ENCODE measurements at regions not wholly inside any gene's neighbourhood (a gene's known extent, or its start where the extent isn't known, plus 50 kb on each side); places are given as distances from the start of the nearest gene placed in this dataset.
"Not testable (repeated sequence)": the region's sequence is repeated elsewhere in the genome, so short reads cannot be mapped to it uniquely, and the experiment has no call there.

DNA sequence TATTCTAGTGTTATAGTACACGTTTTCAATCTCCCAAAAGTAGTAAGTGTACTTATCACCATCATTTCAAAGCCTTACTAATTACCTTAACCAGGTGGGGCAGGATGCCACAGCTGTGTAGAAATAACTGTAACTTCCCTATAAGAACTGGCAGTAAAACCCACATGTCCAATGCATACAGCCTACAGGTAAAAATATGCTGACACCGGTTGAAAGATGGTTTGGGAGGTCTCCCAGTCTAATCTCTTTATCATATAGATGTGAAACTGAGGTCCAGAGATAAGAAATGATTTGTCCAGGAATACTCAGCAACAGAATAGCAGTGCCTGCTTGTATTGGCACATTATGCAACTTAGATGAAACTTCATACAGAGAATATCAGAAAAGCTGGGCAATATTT lies 322.9 kb downstream of the BCL11A start:
- no peak for DNase-seq

DNA sequence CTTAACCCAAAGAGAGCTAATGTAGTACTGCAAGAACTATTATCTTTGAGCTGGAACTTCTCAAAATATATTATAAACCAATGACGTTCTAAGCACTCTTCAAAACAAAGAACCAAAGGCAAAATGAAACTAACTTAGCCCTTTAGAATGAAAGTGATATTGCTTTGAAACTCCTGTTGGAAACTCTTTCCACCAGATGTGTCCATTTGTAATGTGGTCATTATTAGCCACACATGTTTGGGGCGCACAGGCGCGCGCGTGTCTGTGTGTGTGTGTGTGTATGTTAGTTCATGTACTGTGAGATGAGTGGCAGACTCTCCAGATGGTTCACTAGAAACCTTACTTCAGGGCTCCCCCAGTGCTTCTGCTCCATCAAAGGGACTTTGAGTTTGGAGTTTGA lies 323.4 kb downstream of the BCL11A start:
- DNase-seq = no peak

DNA sequence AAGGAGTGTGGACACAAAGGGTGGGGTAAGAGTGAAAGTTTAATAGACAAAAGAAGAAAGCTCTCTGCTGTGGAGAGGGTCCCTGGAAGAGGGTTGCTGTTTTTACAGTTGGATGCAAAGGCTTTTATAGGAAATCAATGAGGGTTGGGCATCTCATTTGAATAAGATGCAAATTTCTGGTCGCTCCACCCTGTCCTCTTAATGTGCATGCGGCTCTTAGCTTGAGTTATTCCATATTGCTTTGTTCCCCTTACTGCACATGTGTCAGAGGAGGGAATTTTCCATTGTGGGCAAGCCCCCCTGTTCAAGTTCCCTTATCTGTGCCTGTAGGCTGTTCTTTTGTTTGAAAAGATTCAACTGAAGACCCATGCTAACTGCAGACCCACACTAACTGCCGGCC lies 326.5 kb downstream of the BCL11A start:
- no peak for DNase-seq

DNA sequence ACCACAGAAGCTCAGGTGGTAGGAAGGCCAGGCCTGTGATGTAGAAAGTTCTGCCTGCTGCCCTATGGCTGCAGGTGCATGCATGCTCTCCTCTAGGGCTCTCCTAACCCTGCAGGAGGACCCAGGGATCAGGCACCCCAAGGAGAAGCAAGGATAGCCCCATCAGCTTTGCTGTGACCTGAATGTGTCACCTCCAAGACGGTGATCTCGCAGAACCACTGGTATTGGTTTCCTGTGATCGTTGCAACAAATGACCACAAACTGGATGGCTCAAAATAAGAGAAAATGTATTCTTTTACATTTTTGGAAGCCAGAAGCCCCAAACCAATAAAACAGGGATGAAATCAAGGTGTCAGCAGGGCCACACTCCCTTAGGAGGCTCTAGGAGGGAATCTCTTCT lies 327.3 kb downstream of the BCL11A start:
- DNase-seq = no peak

DNA sequence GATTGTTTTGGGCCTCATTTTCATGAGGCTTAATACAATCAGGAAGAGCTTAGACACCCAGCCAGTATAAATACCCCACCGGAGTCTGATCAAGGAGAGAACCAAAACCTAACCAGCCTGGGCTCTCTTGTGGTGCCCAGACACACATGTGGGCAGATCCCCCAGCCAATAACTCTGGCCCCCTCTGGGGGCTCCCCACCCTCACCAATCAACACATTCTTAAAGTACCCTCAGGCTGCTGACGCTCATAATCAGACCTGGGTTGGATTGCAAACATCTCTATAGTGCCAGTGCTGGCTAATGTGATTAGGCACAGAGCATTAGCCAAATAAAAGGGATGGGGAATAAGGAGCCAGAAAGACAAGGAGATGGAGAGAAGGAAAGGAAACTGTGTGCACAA lies 329.6 kb downstream of the BCL11A start:
- DNase-seq = no peak

DNA sequence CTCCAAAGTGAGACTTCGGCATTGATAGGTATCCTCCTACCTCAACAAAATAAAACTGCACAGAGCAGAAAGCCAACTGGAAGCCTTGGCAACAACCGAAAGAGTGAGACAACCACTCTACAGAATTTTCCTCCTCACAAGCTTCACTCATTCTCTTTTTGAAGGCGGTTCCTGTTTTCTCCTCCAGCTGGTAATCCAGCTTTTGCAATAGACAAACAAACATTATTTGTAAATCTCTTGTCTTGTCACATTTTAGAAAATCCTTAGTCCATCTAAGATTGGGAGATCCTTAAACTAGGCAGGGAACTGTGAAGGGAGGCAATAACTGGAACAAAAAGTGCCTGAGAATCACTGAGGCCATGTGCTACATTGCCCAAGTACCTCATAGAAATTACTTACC lies 332.4 kb downstream of the BCL11A start:
- DNase-seq = no peak

DNA sequence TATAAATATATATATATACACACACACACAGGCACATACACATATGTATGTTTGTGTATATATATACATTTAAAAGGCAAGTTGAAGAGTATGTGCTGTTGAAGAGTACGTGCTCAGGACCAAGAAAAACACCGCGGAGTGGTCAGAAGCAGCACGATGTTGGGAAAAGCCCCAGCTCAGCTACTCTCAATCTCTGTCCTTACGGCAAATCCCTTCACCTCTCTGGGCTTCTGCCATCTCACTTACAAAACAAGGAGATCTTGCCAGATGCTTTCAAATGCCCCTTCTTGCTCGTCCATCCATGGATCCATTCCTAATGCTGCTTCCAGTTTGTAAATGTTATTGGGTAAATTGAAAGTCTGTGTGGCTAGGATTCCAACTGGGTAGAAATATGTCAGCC lies 333.9 kb downstream of the BCL11A start:
- DNase-seq = no peak

DNA sequence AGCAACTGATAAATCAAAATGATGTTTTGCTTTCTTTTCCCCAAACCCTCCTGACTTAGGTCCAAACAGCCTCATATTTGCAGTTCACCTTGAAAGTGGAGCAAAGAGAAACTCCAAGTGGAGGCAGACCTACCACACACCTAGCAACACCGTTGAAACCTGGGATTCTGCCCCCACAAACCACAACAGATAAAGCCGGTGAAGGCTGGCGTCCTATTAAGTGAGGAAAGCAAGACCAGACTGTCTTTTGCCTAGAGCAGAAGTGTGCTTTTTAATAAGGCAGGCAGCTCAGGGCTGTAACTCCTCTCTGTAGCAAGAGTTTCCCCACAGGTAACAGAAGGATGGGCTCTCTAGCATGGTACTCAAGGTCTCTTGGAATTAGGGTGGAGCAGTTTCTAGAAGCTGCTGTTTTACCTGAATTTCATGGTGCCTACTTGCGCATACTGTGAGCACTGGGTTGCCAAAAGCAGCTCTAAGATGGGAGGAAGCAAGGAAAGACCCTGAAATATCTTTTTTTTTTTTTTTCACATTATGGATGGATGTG lies 336.9 kb downstream of the BCL11A start:
- DNase-seq = no peak

DNA sequence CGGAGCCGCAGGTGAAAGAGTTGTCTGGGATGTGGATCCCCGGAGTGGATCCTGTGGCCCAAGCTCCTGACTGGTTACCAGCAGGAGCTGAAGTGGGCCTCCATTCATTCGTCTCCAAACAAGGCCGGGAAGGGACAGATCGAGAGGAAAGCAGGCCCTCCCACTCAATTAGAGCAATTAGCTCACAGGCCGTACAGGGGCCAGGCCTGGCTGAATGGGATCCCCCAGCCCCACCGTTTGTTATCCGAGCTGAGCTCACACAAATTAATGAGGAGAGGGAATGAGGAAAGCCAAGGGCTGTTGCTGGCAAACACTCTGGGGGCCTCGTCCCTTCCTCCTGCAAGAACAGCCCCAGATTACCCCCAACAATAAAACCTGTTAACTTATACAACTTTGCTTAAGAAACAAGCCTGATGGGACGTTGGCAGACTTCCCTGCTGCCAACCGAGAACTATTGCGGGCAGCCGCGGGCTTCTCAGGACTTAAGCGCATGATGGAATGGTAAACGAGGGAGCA lies 338.0 kb downstream of the BCL11A start:
- no peak for DNase-seq

DNA sequence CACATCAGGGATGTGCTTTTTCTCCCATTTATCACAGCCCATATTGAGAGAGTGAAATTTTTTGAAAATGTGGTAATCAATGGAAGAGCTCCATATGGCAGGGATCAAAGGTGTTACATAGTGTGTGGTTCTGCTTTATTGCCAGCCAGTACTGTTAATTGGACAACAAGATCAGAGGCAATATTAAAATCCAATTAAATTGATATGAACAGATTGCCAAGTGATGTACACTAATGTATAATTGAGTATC lies 338.9 kb downstream of the BCL11A start:
- no peak for DNase-seq

DNA sequence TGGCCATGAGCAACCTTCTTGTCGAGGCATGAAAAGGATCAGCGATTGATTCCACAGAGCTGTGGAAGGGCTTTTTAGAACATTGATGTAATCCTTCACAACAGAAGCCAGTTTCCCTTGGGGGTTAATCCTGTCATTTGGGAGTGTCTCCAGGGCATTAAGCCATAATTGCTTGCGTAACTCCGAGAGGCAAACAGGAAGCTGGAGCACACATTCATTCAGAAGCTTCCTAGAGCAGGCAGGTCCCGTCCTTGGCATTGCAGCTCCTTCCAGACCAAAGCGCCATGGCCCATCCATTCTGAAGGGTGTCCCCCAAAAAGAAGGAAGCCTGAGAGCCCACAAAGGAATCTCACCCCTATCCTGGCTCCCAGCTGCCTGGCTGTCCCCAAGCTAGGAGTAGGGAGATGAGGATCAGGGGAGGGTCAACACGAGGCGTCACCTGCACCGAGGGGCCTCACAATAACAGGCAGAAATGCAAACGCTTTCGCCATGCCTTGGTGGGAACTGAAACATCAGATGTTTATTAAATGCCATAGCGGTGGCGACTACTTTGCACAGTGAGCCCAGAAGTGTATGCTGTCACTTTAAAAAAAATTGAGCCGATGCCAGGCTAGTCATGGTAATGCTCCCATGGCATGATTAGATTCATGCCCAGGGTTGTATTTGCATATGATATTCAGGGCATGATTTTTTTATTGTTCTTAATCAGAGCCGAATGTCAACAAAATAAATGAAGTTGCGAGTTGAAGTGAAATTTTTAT lies 339.4 kb downstream of the BCL11A start:
- no peak for DNase-seq

DNA sequence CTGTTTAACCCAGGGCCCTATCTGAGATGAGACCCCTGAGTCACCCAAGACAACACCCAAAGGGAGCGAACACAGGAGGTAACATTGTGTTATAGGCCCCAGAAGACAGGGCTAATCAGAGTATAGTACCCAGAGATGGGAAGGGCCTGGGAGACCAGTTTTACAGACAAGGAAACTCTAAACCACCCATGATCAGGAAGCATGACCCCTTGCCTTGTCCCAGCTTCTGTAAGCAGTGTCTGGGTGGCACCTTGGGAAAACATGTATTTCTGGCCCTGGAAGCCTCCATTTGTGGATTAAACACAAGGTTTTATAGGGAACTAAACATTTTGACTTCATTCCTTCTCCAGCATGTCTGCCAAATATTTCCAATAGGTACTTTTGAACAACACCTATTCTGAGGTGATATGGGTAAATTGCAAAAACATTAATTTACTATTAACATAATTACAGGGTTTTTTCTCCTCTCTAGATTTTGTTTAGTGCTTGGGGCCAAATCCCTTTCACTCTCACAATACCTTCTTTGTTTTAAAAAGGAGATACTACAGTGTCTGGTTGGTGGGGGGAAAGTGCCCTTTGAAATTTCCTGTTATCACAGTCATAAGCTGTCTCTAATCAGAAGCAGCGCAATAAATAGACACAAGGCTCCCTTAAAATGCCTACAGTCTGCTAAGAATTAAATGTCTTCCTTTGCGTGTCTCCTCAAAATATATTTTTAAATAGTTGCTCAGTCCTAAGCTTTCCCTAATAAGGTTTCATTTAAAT lies 341.1 kb downstream of the BCL11A start:
- DNase-seq = no peak

DNA sequence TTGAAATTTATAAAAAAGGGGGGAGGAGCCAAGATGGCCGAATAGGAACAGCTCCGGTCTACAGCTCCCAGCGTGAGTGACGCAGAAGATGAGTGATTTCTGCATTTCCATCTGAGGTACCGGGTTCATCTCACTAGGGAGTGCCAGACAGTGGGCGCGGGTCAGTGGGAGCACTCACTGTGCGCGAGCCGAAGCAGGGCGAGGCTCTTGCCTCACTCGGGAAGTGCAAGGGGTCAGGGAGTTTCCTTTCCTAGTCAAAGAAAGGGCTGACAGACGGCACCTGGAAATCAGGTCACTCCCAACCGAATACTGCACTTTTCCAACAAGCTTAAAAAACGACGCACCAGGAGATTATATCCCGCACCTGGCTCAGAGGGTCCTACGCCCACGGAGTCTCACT lies 364.4 kb downstream of the BCL11A start:
- DNase-seq = not testable (repeated sequence)

DNA sequence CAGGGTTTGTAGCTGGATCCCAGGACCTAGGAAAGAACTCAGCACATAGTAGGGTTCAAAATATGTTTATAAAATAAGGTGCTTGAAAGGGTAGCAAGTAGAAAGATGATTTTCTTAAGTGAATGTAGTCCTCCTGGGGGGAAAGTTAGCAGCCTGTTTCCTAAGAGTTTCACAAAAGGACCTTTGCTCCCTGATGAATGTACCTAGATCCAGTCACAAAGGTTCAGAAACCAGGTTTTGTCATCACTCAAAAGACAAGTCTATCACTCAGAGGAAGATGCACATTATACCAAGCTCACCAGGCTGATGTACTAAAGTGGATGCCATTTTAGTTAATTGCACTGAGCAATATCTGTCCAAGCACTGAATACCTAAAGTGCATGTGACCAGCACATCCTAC lies 378.2 kb downstream of the BCL11A start:
- no peak for DNase-seq

DNA sequence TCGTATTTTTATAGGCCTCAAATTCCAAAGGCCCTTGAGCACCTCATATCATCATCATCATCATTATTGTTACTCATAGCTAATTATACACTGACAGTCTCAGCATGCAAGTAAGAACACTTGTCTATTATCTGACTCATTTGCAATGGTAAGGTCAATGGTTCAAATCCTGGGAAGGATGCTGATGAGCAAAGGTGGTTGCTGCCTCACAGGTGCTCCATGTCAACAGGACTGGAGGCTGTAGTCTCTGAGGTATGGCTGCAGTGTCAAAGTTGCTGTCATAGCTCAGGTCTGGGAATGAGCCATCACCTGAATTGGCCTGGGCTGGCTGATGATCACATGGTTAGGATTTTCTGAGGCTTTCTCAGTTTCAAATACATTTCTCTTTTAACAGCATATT lies 379.3 kb downstream of the BCL11A start:
- DNase-seq = no peak

DNA sequence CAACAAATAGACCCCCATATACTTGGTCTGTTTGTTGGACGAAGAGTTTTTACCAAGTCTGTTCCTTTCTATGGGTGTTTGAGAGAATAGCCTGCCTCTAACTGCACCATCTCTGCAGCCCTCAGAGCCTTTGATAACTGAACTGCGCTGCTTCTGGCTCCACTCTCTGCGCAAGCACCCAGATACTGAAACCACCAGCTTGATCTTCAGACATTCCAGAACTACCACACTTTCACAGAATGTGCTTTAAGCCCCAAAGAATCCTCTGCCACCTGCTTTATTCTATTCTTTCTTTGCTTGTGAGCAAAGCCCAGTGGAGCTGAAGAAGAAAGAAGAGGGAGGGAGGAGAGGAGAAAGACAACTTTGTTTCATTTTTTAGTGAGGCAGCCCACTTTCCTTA lies 380.7 kb downstream of the BCL11A start:
- no peak for DNase-seq

DNA sequence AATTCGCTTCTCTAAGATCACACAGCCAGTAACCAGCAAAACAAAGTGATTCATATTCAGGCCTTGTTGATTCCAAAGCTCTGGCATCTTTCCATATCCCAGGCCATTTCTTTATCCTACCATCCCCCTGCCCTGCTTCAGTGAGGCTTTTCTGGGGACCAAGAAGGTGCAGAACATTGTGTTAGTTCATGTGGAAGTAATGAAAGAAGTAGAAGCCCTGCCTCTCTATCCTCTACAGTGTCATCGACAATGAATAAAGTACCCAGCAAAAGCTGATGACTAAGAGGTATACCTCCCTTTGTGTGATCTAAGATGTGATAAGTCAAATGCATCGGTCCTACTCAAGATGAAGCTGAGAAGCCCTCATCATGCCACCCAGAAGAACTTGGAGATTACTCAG lies 383.2 kb downstream of the BCL11A start:
- no peak for DNase-seq

DNA sequence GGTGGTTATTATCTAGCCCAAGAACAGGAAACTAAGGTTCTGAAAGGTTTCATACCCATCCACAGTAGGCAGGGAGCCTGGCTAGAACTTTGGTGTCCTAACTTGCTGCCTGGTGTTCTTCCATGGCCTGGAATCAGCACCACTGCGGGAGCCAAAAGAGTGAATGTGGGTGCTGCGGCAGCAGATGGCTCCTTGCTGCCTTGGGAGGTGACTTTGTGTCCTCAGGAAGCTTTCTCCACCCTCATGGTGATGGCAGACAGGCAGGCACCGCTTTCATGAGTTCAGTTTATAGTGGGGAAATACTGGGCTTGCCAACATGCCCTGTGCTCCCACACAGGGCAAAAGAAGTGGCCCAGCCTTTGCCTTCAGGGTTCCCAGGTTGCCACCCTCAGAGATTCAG lies 385.2 kb downstream of the BCL11A start:
- no peak for DNase-seq

DNA sequence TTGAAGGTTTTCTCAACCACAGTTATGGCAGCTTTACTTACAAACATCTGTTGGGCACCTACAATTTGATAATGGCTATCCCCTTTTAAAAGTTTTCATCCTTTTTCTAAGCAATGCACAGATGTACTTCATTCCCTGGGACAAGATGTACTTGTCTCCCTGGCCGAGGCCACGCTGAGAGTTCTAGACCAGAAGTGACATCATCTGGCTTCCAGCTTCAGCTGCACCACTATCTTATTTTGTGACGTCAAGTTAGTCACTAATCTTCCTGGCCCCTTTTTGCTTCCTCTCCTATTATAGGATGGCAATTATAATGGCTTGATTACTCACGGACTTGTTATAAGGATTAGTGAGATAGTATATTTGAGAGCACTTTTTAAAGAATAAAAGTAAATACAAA lies 386.4 kb downstream of the BCL11A start:
- DNase-seq = no peak

DNA sequence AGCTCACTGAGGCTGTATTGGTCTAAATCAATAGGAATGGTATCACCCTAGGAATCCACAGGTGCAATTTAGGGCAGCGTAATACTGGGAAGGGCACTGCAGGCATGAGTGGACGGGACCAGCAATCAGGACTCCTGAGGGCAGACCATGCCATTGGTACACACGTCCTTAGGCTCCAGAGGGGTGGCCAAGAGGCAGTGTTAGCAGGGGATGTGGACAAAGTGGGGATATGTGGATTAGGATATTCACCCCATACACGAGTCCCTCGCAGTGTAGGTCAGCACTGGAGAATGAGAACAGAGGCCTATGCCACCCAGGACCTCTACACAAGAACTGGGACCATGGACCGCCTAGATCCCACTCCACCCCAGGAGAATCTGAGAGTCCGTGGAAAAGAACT lies 389.8 kb downstream of the BCL11A start:
- DNase-seq = no peak

DNA sequence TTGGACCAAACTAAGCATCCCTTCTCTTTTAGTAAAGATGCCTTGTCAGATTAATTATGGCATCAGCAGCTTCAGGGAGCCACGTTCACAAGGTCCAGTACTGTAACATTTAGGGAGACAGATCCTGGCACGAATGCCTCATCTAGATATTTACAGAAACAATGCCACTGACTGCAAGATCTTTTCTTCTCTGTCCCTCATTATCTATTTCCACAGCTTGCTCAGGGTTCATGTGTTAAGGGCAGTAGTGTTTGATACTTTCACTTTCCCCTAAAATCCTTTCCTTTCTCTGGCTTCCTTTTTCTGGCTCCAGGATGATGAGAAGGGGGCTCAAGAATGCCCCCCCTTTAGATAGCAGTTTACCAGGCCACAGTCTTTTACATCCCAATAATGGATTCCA lies 393.9 kb downstream of the BCL11A start:
- no peak for DNase-seq

DNA sequence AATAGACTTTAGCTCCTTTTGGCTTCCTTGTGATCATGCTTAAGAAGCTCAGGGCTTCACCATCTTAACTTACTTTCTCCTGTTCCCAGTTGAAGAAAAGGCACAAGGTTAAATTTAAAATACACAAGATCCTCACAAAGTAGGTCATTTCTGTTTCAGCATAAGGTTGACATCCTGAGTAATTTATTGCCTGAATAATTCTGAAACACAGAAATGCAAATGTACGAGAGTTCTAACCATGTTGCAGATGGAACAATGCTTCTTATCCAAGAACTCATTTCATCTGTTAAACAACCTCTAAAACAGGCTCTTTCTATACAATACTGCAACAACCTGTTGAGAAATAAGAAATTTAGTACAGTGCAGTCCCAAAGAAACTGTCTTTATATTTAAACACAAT lies 395.2 kb downstream of the BCL11A start:
- DNase-seq = no peak

DNA sequence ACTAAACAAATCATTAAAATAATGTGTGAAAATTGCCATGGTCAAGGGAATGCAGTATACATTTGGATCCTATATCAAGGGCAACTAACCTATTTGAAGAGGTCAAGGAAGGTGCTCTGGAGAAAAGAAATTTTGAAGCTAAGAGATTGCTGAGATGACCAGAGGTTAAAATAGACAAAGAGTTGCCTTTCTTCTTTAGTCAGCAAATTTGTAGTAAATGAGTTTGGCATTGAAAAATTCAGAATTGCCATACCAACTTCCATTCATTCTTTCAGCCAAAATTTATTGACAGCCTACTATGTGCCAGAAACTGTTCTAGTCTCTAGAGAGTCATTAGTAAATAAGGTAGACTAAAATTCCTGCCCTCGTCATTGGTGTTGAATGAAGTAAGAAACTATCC lies 396.2 kb downstream of the BCL11A start:
- no peak for DNase-seq

DNA sequence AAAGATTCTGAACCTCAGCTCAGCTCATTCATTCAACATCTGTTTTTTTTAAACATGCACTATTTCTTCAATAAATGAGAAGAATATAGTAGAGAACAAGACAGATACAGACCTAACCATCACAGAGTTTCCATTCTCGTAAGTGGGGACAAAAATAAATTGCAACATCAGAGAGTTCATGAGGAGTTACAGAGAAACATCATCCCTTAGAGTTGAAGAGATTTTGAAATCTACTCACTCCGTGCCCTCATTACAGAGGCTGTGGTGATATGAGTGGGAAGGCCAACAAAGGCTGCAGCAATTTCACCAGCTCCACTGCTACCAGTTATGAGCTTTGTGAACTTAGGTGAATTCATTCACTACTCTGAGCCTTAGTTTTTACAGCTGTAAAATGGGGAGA lies 399.3 kb downstream of the BCL11A start:
- no peak for DNase-seq
